Natural killer cell (primary cell): ENCODE measurements at regions not wholly inside any gene's neighbourhood (a gene's known extent, or its start where the extent isn't known, plus 50 kb on each side); places are given as distances from the start of the nearest gene placed in this dataset.

Source experiments
- ATAC-seq, 3 donors: fragments of 150-1000 bp in 2 of 3; fragments of 200-7000 bp in 1 of 3; cut with Tn5 transposase; 1 replicate in 1 of 3; 2 replicates in 2 of 3; pipeline ENCODE4 v1.10.0; 2021; ENCODE audit warnings: mild to moderate bottlenecking in 2 of 3, moderate library complexity in 2 of 3
- DNase-seq, 2 donors: peaks; one replicate each; pipeline versions ENCODE4 v3.0.0 to v3.0.0-alpha.2; 2013 to 2021; ENCODE audit warnings: mixed read lengths in 1 of 2
- H3K27ac ChIP-seq: one replicate; pipeline ENCODE4 v1.5.1; 2013; ENCODE audit warnings: mild to moderate bottlenecking, low read length
- H3K27me3 ChIP-seq: one replicate; pipeline ENCODE4 v1.6.1; 2013; ENCODE audit warnings: low read length; ENCODE audit not compliant: control insufficient read depth, insufficient read depth
- H3K36me3 ChIP-seq: one replicate; pipeline ENCODE4 v1.6.1; 2013; ENCODE audit warnings: low read length; ENCODE audit not compliant: control insufficient read depth, insufficient read depth
- H3K4me1 ChIP-seq: one replicate; pipeline ENCODE4 v1.6.1; 2013; ENCODE audit warnings: low read length; ENCODE audit not compliant: control insufficient read depth, insufficient read depth
- H3K4me3 ChIP-seq: one replicate; pipeline ENCODE4 v1.5.1; 2013; ENCODE audit warnings: low read length
- H3K9me3 ChIP-seq: one replicate; pipeline ENCODE4 v1.6.1; 2013; ENCODE audit warnings: low read length; ENCODE audit not compliant: control insufficient read depth, insufficient read depth
- H3K27ac Mint-ChIP-seq, 2 donors: one replicate each; pipeline ENCODE4 v1.8.0; 2022; ENCODE audit warnings: mild to moderate bottlenecking in 2 of 2, mixed read lengths in 2 of 2, moderate library complexity in 1 of 2
- H3K27me3 Mint-ChIP-seq, 2 donors: one replicate each; pipeline ENCODE4 v1.8.0; 2022; ENCODE audit warnings: low read depth in 2 of 2, mixed read lengths in 2 of 2
- H3K36me3 Mint-ChIP-seq: one replicate; pipeline ENCODE4 v1.8.0; 2022; ENCODE audit warnings: mixed read lengths
- H3K4me1 Mint-ChIP-seq, 2 donors: one replicate each; pipeline ENCODE4 v1.8.0; 2022; ENCODE audit warnings: mixed read lengths in 2 of 2
- H3K4me3 Mint-ChIP-seq: one replicate; pipeline ENCODE4 v1.8.0; 2022; ENCODE audit warnings: mild to moderate bottlenecking, moderate library complexity, mixed read lengths
- H3K9me3 Mint-ChIP-seq, 2 donors: one replicate each; pipeline ENCODE4 v1.8.0; 2022; ENCODE audit warnings: mixed read lengths in 2 of 2
- CTCF ChIP-seq: fragments of 200-600 bp; IDR thresholded peaks from one replicate; pipeline ENCODE4 v1.8.0; 2022; ENCODE audit warnings: antibody characterized with exemption
- WGBS: methylation state at CpG from one replicate; pipeline ENCODE4 v1.1.7; 2013; ENCODE audit warnings: missing lambda C conversion rate; ENCODE audit not compliant: insufficient coverage; 5-methylcytosine and 5-hydroxymethylcytosine counted together
- intact Hi-C: fragments of 100-400 bp; cut with micrococcal nuclease; formaldehyde crosslinking; loops from one replicate; pipeline ENCODE4 v1.14.2; 2022

- TF ChIP-seq CTCF = no peak
- 98% methylated on average over 5 of the region's 5 CpGs for WGBS
- Histone ChIP-seq H3K4me3 (no peak overlapping the region), H3K27ac (no peak overlapping the region), H3K36me3 (no peaks in the 10 kb centered on the region), H3K9me3 (no peaks in the 10 kb centered on the region), H3K4me1 (no peaks in the 10 kb centered on the region), H3K27me3 (no peaks in the 10 kb centered on the region)
- DNase-seq (no peak), ATAC-seq (no peak)
- Mint-ChIP-seq H3K9me3 (no peaks in the 10 kb centered on the region), H3K36me3 (no peaks in the 10 kb centered on the region), H3K4me3 (no peak overlapping the region), H3K4me1 (no peaks in the 10 kb centered on the region), H3K27ac (no peak overlapping the region), H3K27me3 (peaks cover 22 to 26% of the 10 kb centered on the region in 2 donors)
- intact Hi-C loops = no loop called here
Measured at GRCh38 chr14:22255017-22255950, 333.7 kb downstream of the DAD1 start.

DNA sequence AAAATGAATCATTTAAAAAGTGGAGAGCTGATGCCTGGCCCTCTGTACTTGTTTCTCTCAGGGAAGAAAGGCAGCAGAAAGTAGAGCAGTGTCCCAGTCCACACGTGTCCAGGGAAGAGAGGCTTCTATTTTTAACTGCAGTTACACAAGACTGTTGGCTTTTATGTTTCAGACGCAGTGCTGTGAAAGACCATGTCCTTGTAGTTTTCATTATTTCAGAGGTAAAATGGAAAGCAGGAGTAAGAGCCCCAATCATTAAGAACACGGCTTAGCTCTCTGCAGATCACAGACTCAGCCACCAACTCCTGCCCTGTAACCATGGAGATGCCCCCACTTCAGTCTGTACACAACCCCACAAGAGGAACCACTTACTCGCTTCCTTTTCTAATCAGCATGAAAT lies 336.3 kb downstream of the DAD1 start:
- Histone ChIP-seq H3K9me3 (no peaks in the 10 kb centered on the region), H3K36me3 (no peaks in the 10 kb centered on the region), H3K4me1 (no peaks in the 10 kb centered on the region), H3K4me3 (no peak overlapping the region), H3K27ac (no peak overlapping the region), H3K27me3 (no peaks in the 10 kb centered on the region)
- intact Hi-C loops = no loop called here
- H3K4me1 Mint-ChIP-seq = no peaks in the 10 kb centered on the region
- no peak for ATAC-seq
- no peaks in the 10 kb centered on the region for H3K36me3 Mint-ChIP-seq
- no peak overlapping the region for H3K4me3 Mint-ChIP-seq
- H3K27me3 Mint-ChIP-seq = peaks cover 13 to 16% of the 10 kb centered on the region in 2 donors
- 32% methylated on average over 3 of the region's 4 CpGs for WGBS
- no peak for TF ChIP-seq CTCF
- H3K27ac Mint-ChIP-seq = no peak overlapping the region
- H3K9me3 Mint-ChIP-seq = no peaks in the 10 kb centered on the region
- no peak for DNase-seq

DNA sequence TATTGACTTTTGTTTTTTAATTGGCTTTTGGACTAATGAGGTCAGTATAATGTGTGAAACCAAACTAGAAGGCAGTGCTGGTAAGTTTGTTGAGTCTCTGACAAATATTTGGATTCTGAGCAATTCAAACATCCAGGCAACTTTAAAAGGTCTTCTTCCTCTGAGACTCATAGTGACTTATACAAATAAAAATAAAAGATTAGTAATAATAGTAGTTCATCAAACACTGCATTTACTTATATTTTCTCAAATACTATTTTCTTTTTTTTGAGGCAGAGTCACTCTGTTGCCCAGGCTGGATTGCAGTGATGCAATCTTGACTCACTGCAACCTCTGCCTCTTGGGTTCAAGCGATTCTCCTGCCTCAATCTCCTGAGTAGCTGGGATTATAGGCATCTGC lies 337.9 kb downstream of the DAD1 start:
- 100% methylated on average over 1 of the region's 1 CpG for WGBS
- no peaks in the 10 kb centered on the region for H3K9me3 Mint-ChIP-seq
- intact Hi-C loops = no loop called here

More for the DNA sequence above, 337.9 kb downstream of the DAD1 start:
- Mint-ChIP-seq H3K27ac (no peak overlapping the region), H3K4me3 (no peak overlapping the region), H3K36me3 (no peaks in the 10 kb centered on the region), H3K4me1 (no peaks in the 10 kb centered on the region), H3K27me3 (peaks cover 24 to 25% of the 10 kb centered on the region in 2 donors)
- DNase-seq (no peak), ATAC-seq (no peak)
- H3K27ac ChIP-seq = no peak overlapping the region
- H3K9me3 ChIP-seq = no peaks in the 10 kb centered on the region
- no peak for TF ChIP-seq CTCF
- H3K4me3 ChIP-seq = no peak overlapping the region
- no peaks in the 10 kb centered on the region for H3K27me3 ChIP-seq
- no peaks in the 10 kb centered on the region for H3K4me1 ChIP-seq
- H3K36me3 ChIP-seq = no peaks in the 10 kb centered on the region
